Right cardiac atrium (tissue), 5 donors: ENCODE measurements at regions not wholly inside any gene's neighbourhood (a gene's known extent, or its start where the extent isn't known, plus 50 kb on each side); places are given as distances from the start of the nearest gene placed in this dataset.

Experiments used
- ATAC-seq, 2 donors: fragments of 200-7000 bp; cut with Tn5 transposase; one replicate each; pipeline versions ENCODE4 v1.8.0 to v1.9.1; 2020; ENCODE audit warnings: moderate library complexity in 2 of 2, mild to moderate bottlenecking in 1 of 2
- DNase-seq, 3 donors: peaks; one replicate each; pipeline ENCODE4 v3.0.0-alpha.2; 2020
- H3K27ac ChIP-seq: one replicate; pipeline ENCODE4 v1.5.1; 2013; ENCODE audit warnings: mild to moderate bottlenecking, low read length, control low read depth, moderate library complexity
- H3K27me3 ChIP-seq: one replicate; pipeline ENCODE4 v1.6.1; 2013; ENCODE audit not compliant: control insufficient read depth, insufficient read depth
- H3K4me1 ChIP-seq: one replicate; pipeline ENCODE4 v1.6.1; 2013; ENCODE audit warnings: low read length; ENCODE audit not compliant: control insufficient read depth, insufficient read depth
- H3K4me3 ChIP-seq: one replicate; pipeline ENCODE4 v1.5.1; 2013; ENCODE audit warnings: low read length, control low read depth
- H3K9me3 ChIP-seq: one replicate; pipeline ENCODE4 v1.6.1; 2013; ENCODE audit warnings: low read length; ENCODE audit not compliant: control insufficient read depth
- WGBS: extraction: QIAGEN DNeasy Blood & Tissue Kit; methylation state at CpG from one replicate; pipeline ENCODE4 v1.1.7; 2013; 5-methylcytosine and 5-hydroxymethylcytosine counted together
- intact Hi-C, 4 donors: fragments of 100-400 bp; cut with DNase I; formaldehyde crosslinking; loops; one replicate each; pipeline versions ENCODE4 v1.11.0 to v1.14.0; 2022 to 2023
- donor health status: healthy with polysubstance abuse.
- donor health status: DM: no; HTN: yes; CAD: no.
- donor health status: DM: no; HTN: no; CAD: no.
- donor health status: DM: no; HTN: yes; CAD: no; lungs with severe emphysema.
- donor health status: DM: yes; HTN: yes; CAD: no.

DNA sequence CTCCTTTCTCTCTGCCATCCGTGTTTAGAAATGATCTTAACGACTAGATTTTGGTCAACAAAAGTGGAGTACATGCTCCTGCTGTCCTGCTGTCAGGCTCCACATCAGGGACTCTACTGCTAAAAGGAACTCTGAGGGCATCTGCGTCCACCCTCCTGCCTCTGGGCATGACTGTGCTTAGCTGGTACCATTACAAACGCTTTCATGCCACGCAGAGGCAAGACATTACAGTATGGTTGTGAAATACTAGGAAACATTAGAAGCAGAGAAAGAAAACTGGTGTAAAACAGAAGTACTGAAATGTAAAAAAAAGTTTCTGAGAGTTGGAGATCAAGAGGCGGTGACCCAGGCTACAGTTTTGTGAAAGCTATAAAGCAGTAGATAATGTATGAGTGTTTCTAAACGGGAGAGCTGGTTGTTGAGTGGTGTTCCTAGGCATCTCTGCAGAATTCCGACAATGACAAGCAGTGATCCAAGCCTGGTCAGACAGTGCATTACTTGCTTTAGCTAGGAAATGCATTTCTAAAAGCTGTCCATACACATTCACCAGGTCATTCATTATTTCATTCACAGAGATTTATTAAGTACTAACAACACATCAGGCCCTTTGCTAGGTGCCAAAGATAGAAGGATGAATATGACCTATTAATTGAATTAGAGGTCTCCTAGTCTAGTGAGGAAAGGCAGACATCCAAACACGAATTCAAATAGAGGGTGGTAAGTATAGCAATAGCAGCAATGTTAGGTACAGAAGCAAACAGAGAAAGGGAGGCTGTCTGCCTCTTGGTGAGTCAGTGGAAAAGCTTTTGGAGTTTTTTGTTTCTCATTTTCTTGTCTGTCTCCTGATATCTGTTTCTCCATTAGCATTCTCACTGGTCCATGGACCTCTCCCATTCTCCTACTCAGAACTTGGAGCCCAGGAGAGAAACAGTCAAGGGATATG lies 401.9 kb downstream of the LMO4 start:
- no peaks in the 10 kb centered on the region for H3K9me3 ChIP-seq
- no peaks in the 10 kb centered on the region for H3K27me3 ChIP-seq
- H3K4me1 ChIP-seq, result no peaks in the 10 kb centered on the region
- intact Hi-C loops, result no loop called here
- no peak overlapping the region for H3K4me3 ChIP-seq
- no peak for ATAC-seq
- DNase-seq, result no peak
- no peak overlapping the region for H3K27ac ChIP-seq
- 66% methylated on average over 9 of the region's 9 CpGs for WGBS

- DNase-seq (no peak), ATAC-seq (no peak)
- H3K4me1 ChIP-seq, result no peaks in the 10 kb centered on the region
- no peaks in the 10 kb centered on the region for H3K9me3 ChIP-seq
- no peak overlapping the region for H3K27ac ChIP-seq
- H3K4me3 ChIP-seq, result no peak overlapping the region
- no peaks in the 10 kb centered on the region for H3K27me3 ChIP-seq
- intact Hi-C loops, result no loop called here
Measured at GRCh38 chr1:87733386-87733785, 404.7 kb downstream of the LMO4 start.

DNA sequence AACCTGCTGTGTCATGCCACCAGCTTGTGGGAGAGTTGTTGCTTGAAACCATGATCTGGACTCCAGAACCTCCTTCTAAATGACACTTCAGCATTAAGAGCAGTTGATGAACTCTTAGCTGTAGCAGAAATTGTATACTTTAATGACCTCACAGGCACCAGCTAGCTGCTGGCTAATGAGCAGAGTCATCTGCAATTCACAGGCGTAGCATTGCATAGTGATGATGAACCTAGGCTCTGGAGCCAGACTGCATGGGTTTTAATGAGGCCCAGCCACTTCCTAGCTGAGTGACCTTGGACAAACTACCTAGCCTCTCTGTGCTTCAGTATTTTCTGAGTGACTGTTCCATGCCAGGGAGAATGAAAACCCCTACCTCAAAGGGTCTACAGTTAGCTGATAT lies 407.1 kb downstream of the LMO4 start:
- Histone ChIP-seq H3K27ac (no peak overlapping the region), H3K4me1 (no peaks in the 10 kb centered on the region), H3K4me3 (no peak overlapping the region), H3K27me3 (no peaks in the 10 kb centered on the region), H3K9me3 (no peaks in the 10 kb centered on the region)
- intact Hi-C loops, result no loop called here
- 84% methylated on average over 1 of the region's 1 CpG for WGBS
- no peak for ATAC-seq
- DNase-seq, result no peak

GRCh38 chr1:87739141-87739540 lies 410.5 kb downstream of the LMO4 start:
- H3K4me1 ChIP-seq, result no peaks in the 10 kb centered on the region
- no peaks in the 10 kb centered on the region for H3K27me3 ChIP-seq
- 76% methylated on average over 2 of the region's 2 CpGs for WGBS
- H3K27ac ChIP-seq, result no peak overlapping the region
- intact Hi-C loops, result no loop called here
- DNase-seq (no peak), ATAC-seq (no peak)
- no peaks in the 10 kb centered on the region for H3K9me3 ChIP-seq
- H3K4me3 ChIP-seq, result no peak overlapping the region

GRCh38 chr1:87739704-87740103 lies 411.0 kb downstream of the LMO4 start:
- Histone ChIP-seq H3K4me3 (no peak overlapping the region), H3K4me1 (no peaks in the 10 kb centered on the region), H3K27ac (no peak overlapping the region), H3K27me3 (no peaks in the 10 kb centered on the region), H3K9me3 (no peaks in the 10 kb centered on the region)
- DNase-seq, result no peak
- intact Hi-C loops, result no loop called here
- ATAC-seq, result no peak

- intact Hi-C loops, result no loop called here
- no peak for ATAC-seq
- Histone ChIP-seq H3K27me3 (no peaks in the 10 kb centered on the region), H3K4me3 (no peak overlapping the region), H3K9me3 (no peaks in the 10 kb centered on the region), H3K27ac (no peak overlapping the region), H3K4me1 (no peaks in the 10 kb centered on the region)
- WGBS, result 91% methylated on average over 4 of the region's 4 CpGs
- no peak for DNase-seq
Measured at GRCh38 chr1:87743256-87743655, 414.6 kb downstream of the LMO4 start.

DNA sequence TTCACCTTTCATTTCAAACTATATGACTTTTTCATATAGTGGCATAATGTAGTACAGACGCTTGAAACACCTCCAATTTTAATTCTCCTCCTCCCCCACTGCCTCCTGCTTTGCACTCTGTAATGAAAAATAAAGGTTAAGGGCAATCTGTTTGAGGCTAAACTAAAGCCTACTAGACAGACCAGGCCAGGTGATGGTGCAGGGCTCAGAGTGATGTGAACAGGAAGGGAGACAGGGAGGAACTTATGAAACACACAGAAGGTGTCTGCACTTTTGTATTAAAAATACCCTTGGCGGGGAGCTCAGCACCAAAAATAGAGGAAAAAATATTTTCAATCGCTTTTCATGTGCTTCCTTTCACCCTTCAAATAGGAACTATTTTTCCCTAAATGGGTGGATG lies 415.4 kb downstream of the LMO4 start:
- DNase-seq (no peak), ATAC-seq (no peak)
- Histone ChIP-seq H3K4me1 (no peaks in the 10 kb centered on the region), H3K27ac (no peak overlapping the region), H3K27me3 (no peaks in the 10 kb centered on the region), H3K4me3 (no peak overlapping the region), H3K9me3 (no peaks in the 10 kb centered on the region)
- WGBS, result 87% methylated on average over 3 of the region's 3 CpGs
- intact Hi-C loops, result no loop called here

DNA sequence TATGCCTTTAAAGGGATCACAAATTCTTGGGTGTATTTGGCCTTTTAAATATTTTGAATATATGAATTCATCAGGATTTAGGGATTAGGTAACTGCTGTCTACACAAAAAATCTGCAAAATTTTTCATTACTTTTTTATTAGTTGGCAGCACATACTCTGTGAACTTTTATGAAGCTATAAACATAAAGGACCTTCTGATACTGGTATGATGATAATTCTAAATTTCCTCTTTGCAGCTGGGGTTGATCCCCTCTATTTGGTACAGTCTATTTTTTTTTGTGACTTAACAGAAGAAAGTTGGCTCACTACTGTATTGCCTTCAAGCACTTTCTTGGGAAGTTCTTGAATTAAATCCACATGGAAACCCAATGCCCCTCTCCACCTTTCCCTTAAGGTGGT lies 416.1 kb downstream of the LMO4 start:
- ATAC-seq, result no peak
- Histone ChIP-seq H3K27me3 (no peaks in the 10 kb centered on the region), H3K9me3 (no peaks in the 10 kb centered on the region), H3K4me1 (no peaks in the 10 kb centered on the region), H3K27ac (no peak overlapping the region), H3K4me3 (no peak overlapping the region)
- intact Hi-C loops, result no loop called here
- no peak for DNase-seq

DNA sequence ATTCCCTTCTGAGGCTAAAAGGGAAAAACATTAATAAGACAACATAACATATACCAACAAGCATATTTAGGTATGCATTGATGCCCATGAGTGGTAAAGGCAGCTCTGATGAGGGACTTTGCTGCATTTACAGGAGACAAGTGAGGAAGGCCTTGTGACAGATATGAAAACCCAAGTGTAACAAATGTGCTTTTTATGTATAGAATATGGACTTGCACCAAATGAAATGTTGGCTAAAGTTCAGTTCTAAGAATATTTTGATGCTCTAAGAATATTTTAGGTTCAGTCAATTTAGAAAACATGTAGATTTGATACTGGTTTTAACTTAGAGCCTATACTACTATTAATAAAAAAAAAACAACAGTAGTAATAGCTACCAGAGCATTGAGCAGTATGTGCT lies 424.7 kb downstream of the LMO4 start:
- Histone ChIP-seq H3K4me3 (no peak overlapping the region), H3K27ac (no peak overlapping the region), H3K27me3 (no peaks in the 10 kb centered on the region), H3K9me3 (no peaks in the 10 kb centered on the region), H3K4me1 (no peaks in the 10 kb centered on the region)
- ATAC-seq (no peak), DNase-seq (no peak)
- intact Hi-C loops, result no loop called here

- intact Hi-C loops, result no loop called here
- no peak for ATAC-seq
- DNase-seq, result no peak
- H3K27ac ChIP-seq, result no peak overlapping the region
- no peak overlapping the region for H3K4me3 ChIP-seq
- H3K4me1 ChIP-seq, result no peaks in the 10 kb centered on the region
- H3K9me3 ChIP-seq, result no peaks in the 10 kb centered on the region
- H3K27me3 ChIP-seq, result no peaks in the 10 kb centered on the region
Measured at GRCh38 chr1:87754139-87754538, 425.5 kb downstream of the LMO4 start.

GRCh38 chr1:87757676-87758075 lies 429.0 kb downstream of the LMO4 start:
- intact Hi-C loops, result no loop called here
- Histone ChIP-seq H3K4me3 (no peak overlapping the region), H3K27me3 (no peaks in the 10 kb centered on the region), H3K9me3 (no peaks in the 10 kb centered on the region), H3K4me1 (no peaks in the 10 kb centered on the region), H3K27ac (no peak overlapping the region)
- DNase-seq (no peak), ATAC-seq (no peak)
- 77% methylated on average over 9 of the region's 9 CpGs for WGBS
